Upper lobe of left lung (tissue), 6 donors: ENCODE measurements at regions not wholly inside any gene's neighbourhood (a gene's known extent, or its start where the extent isn't known, plus 50 kb on each side); places are given as distances from the start of the nearest gene placed in this dataset.

Experiments used
- ATAC-seq, 2 donors: fragments of 200-7000 bp; cut with Tn5 transposase; one replicate each; pipeline ENCODE4 v1.9.1; 2022; ENCODE audit warnings: mild to moderate bottlenecking in 2 of 2, moderate library complexity in 2 of 2; ENCODE audit not compliant: low FRiP score in 2 of 2
- DNase-seq, 2 donors: peaks; one replicate each; pipeline ENCODE4 v3.0.0-alpha.2; 2019 to 2020
- H3K27ac ChIP-seq, 4 donors: fragments of 200-600 bp; sonication (generic); one replicate each; pipeline ENCODE4 v1.5.1; 2016 to 2019
- H3K27me3 ChIP-seq, 4 donors: fragments of 200-600 bp; sonication (generic); one replicate each; pipeline ENCODE4 v1.5.1; 2017 to 2019
- H3K36me3 ChIP-seq, 4 donors: fragments of 200-600 bp; sonication (generic); one replicate each; pipeline ENCODE4 v1.5.1; 2016 to 2019
- H3K4me1 ChIP-seq, 4 donors: fragments of 200-600 bp; sonication (generic); one replicate each; pipeline ENCODE4 v1.5.1; 2018 to 2019
- H3K4me3 ChIP-seq, 4 donors: fragments of 200-600 bp; sonication (generic); one replicate each; pipeline ENCODE4 v1.5.1; 2017 to 2019; ENCODE audit warnings: mild to moderate bottlenecking in 2 of 4, moderate library complexity in 1 of 4
- H3K9me3 ChIP-seq, 4 donors: fragments of 200-600 bp; sonication (generic); one replicate each; pipeline ENCODE4 v1.5.1; 2018 to 2019
- EP300 ChIP-seq, 4 donors: sonication (generic); formaldehyde crosslinking; IDR thresholded peaks; one replicate each; pipeline ENCODE4 v1.5.1; 2017; ENCODE audit warnings: antibody characterized with exemption in 4 of 4, control low read depth in 2 of 4
- POLR2A ChIP-seq, 4 donors: fragments of 450-650 bp; IDR thresholded peaks; one replicate each; pipeline ENCODE4 v1.5.1; 2016 to 2017; ENCODE audit warnings: antibody characterized with exemption in 4 of 4, mild to moderate bottlenecking in 2 of 4
- POLR2AphosphoS5 ChIP-seq, 2 donors: sonication (generic); formaldehyde crosslinking; IDR thresholded peaks; one replicate each; pipeline ENCODE4 v1.5.1; 2017; ENCODE audit warnings: antibody characterized with exemption in 2 of 2
- WGBS, 2 donors: methylation state at CpG; one replicate each; pipeline ENCODE4 v1.1.5; 2017 to 2018; 5-methylcytosine and 5-hydroxymethylcytosine counted together
- TF ChIP-seq, protein P1 (sequence below), 6 experiments: fragments of 450-650 bp in 4 of 6; fragments of 200-600 bp in 2 of 6; sonication (generic) in 2 of 6; IDR thresholded peaks; one replicate each; pipeline ENCODE4 v1.5.1; 2016 to 2019; ENCODE audit warnings: antibody characterized with exemption in 6 of 6
- donor health status: DM: no; HTN: no; CAD: no; lungs with moderate emphysema.
- donor health status: DM: no; HTN: yes; CAD: no; lungs with severe emphysema.

DNA sequence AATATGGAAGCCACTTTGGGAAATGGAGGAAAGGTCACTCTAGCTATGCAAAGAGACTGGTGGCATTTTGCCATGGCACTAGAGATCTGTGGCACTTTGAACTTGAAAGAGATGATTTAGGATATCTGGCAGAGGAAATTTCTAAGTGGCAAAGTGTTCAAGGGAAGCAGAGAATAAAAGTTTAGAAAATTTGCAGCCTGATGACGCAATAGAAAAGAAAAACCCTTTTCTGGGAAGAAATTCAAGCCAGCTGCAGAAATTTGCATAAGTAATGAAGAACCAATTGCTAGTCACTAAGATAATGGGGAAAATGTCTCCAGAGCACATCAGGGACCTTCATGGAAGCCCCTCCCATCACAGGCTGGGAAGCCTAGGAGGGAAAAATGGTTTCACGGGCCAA, 191.1 kb upstream of the B3GALT2 start:
- H3K4me3 ChIP-seq: no peak overlapping the region
- WGBS, 2 donors: 93 to 97% methylated on average over 2 of the region's 2 CpGs
- TF ChIP-seq POLR2AphosphoS5 (IDR thresholded peaks at IDR 0.05): no peak
- no peak for TF ChIP-seq EP300 (IDR thresholded peaks at IDR 0.05)
- no peak for TF ChIP-seq POLR2A (IDR thresholded peaks at IDR 0.05)
- TF ChIP-seq, protein P1, sequence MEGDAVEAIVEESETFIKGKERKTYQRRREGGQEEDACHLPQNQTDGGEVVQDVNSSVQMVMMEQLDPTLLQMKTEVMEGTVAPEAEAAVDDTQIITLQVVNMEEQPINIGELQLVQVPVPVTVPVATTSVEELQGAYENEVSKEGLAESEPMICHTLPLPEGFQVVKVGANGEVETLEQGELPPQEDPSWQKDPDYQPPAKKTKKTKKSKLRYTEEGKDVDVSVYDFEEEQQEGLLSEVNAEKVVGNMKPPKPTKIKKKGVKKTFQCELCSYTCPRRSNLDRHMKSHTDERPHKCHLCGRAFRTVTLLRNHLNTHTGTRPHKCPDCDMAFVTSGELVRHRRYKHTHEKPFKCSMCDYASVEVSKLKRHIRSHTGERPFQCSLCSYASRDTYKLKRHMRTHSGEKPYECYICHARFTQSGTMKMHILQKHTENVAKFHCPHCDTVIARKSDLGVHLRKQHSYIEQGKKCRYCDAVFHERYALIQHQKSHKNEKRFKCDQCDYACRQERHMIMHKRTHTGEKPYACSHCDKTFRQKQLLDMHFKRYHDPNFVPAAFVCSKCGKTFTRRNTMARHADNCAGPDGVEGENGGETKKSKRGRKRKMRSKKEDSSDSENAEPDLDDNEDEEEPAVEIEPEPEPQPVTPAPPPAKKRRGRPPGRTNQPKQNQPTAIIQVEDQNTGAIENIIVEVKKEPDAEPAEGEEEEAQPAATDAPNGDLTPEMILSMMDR (IDR thresholded peaks at IDR 0.05): no peak
- no peaks in the 10 kb centered on the region for H3K9me3 ChIP-seq
- ATAC-seq (no peak), DNase-seq (no peak)
- no peaks in the 10 kb centered on the region for H3K36me3 ChIP-seq
- no peak overlapping the region for H3K27ac ChIP-seq
- no peaks in the 10 kb centered on the region for H3K27me3 ChIP-seq
- H3K4me1 ChIP-seq: no peaks in the 10 kb centered on the region

DNA sequence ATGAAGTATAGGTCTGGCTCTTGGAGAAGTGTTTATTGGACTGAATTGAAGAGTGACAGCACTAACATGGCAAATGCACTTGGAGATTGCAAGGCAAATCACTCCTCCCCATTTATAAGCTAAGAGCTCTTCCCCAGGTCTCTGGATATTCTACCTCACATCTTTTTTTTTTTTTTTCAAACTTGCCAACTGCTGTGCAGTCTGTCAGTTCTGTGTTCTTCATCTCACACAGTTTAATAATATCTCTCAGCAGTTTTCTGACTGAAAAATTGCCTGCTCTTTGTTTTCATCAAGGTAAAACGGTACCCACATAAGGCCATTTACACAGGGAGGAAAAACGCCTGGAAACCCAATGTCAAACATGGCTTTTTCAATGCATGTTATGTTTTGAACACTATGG, 186.1 kb upstream of the B3GALT2 start:
- H3K4me1 ChIP-seq: no peaks in the 10 kb centered on the region
- no peaks in the 10 kb centered on the region for H3K9me3 ChIP-seq
- H3K4me3 ChIP-seq: no peak overlapping the region
- 94 to 97% methylated on average over 2 of the region's 2 CpGs for WGBS, 2 donors
- no peak for TF ChIP-seq POLR2A (IDR thresholded peaks at IDR 0.05)
- TF ChIP-seq POLR2AphosphoS5 (IDR thresholded peaks at IDR 0.05): no peak
- no peak for TF ChIP-seq EP300 (IDR thresholded peaks at IDR 0.05)
- TF ChIP-seq, protein P1 (IDR thresholded peaks at IDR 0.05): no peak
- ATAC-seq (no peak), DNase-seq (no peak)
- H3K27me3 ChIP-seq: no peaks in the 10 kb centered on the region
- no peaks in the 10 kb centered on the region for H3K36me3 ChIP-seq
- H3K27ac ChIP-seq: no peak overlapping the region

DNA sequence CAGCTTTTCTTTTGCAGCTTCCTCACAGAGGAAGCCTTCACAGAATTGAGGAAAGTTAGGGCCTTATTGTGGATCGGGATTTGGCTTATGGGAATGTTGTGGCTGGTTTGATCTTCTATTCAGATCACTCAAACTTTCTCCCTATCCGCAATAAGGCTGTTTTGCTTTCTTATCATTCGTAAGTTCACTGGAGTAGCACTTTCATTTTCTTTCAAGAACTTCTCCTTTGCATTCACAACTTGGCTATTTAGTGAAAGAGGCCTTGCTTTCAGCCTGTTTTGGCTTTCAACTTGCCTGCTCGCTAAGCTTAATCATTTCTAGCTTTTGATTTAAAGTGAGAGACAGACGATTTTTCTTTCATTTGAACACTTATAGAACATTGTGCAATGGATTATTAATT, 181.9 kb upstream of the B3GALT2 start:
- 26 to 33% methylated on average over 5 of the region's 5 CpGs for WGBS, 2 donors

DNA sequence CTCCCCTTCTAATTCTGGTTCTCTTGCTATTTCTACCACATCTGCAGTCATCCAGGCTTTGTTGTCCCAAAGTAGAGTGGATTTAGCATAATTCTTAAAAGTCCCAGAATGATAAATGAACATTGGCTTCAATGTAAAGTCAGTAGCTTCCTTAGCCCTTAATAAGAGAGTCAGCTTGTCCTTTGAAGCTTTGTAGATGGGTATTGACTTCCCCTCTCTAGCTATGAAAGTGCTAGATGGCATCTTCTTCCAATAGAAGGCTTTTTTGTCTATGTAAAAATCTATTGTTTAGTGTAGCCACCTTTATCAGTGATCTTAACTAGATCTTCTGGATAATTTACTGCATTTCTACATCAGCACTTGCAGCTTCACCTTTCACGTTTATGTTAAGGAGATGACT, 181.4 kb upstream of the B3GALT2 start:
- 13 to 14% methylated on average over 1 of the region's 1 CpG for WGBS, 2 donors
- H3K27me3 ChIP-seq: no peaks in the 10 kb centered on the region
- no peaks in the 10 kb centered on the region for H3K9me3 ChIP-seq
- H3K4me3 ChIP-seq: no peak overlapping the region
- H3K4me1 ChIP-seq: no peaks in the 10 kb centered on the region
- ATAC-seq (no peak), DNase-seq (no peak)
- TF ChIP-seq POLR2A (IDR thresholded peaks at IDR 0.05) (no peak), POLR2AphosphoS5 (IDR thresholded peaks at IDR 0.05) (no peak), EP300 (IDR thresholded peaks at IDR 0.05) (no peak)
- TF ChIP-seq, protein P1 (IDR thresholded peaks at IDR 0.05): no peak
- no peak overlapping the region for H3K27ac ChIP-seq
- H3K36me3 ChIP-seq: no peaks in the 10 kb centered on the region

More for the DNA sequence above, 181.9 kb upstream of the B3GALT2 start:
- no peaks in the 10 kb centered on the region for H3K9me3 ChIP-seq
- ATAC-seq (no peak), DNase-seq (no peak)
- H3K27me3 ChIP-seq: no peaks in the 10 kb centered on the region
- no peak overlapping the region for H3K27ac ChIP-seq
- H3K4me1 ChIP-seq: no peaks in the 10 kb centered on the region
- H3K36me3 ChIP-seq: no peaks in the 10 kb centered on the region
- TF ChIP-seq EP300 (IDR thresholded peaks at IDR 0.05): no peak
- no peak for TF ChIP-seq POLR2AphosphoS5 (IDR thresholded peaks at IDR 0.05)
- no peak for TF ChIP-seq POLR2A (IDR thresholded peaks at IDR 0.05)
- TF ChIP-seq, protein P1 (IDR thresholded peaks at IDR 0.05): no peak
- H3K4me3 ChIP-seq: no peak overlapping the region

DNA sequence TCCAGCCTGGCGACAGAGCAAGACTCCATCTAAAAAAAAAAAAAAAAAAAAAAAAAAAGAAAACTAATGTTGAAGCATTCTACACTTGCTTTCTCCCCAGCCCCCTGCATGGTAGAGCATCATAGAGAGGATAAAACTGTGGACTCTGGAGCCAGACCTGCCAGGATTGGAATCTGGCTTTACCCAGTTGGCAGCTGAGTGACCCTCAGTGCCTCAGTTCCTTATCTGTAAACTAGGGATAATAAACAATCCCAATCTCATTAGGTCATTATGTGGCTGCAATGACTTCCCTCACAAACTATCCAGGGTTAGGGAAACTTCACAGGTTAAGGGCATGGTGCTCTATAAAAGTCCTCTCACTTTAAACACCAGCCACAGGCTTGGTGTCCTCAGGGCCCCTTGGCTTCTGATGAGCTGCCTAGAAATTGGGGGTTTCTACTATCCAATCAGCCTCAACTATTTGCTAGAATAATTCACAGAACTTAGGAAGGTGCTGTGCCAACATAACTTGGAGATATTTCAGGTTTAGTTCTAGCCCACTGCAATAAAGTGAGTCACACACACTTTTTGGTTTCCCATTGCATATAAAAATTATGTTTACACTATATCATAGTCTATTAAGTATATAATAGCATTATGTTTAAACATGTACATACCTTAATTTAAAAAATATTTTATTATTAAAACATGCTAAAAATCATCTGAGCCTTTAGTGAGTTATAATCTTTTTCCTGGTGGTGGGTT, 180.5 kb upstream of the B3GALT2 start:
- H3K4me1 ChIP-seq: no peaks in the 10 kb centered on the region
- 86 to 100% methylated on average over 1 of the region's 1 CpG for WGBS, 2 donors
- no peak for ATAC-seq
- H3K27ac ChIP-seq: no peak overlapping the region
- H3K27me3 ChIP-seq: no peaks in the 10 kb centered on the region
- H3K9me3 ChIP-seq: no peaks in the 10 kb centered on the region
- H3K36me3 ChIP-seq: no peaks in the 10 kb centered on the region
- no peak for DNase-seq
- TF ChIP-seq POLR2A (IDR thresholded peaks at IDR 0.05) (no peak), EP300 (IDR thresholded peaks at IDR 0.05) (no peak), POLR2AphosphoS5 (IDR thresholded peaks at IDR 0.05) (no peak)
- TF ChIP-seq, protein P1 (IDR thresholded peaks at IDR 0.05): no peak
- no peak overlapping the region for H3K4me3 ChIP-seq
